Endothelial cell of umbilical vein (primary cell): ENCODE measurements at regions not wholly inside any gene's neighbourhood (a gene's known extent, or its start where the extent isn't known, plus 50 kb on each side); places are given as distances from the start of the nearest gene placed in this dataset.

Experiments used
- BruUV-seq: library from RNA; stranded (reverse); fragments of 400-500 nt; replicated peaks from 2 replicates; lab custom pipeline; 2021; lab: Mats Ljungman, UMichigan
- CTCF ChIA-PET: fragments of 300-600, 350-600 bp; sonication (Branson Sonifier 250); formaldehyde crosslinking; loops from one replicate; lab custom pipeline; 2021; ENCODE audit warnings: antibody characterized with exemption, inconsistent platforms; lab: Charles Lee
- POLR2A ChIA-PET: fragments of 300-600, 350-600 bp; sonication (Branson Sonifier 250); formaldehyde crosslinking; loops from one replicate; lab custom pipeline; 2021; ENCODE audit warnings: antibody characterized with exemption, inconsistent platforms; lab: Charles Lee
- DNase-seq: peaks from one replicate; pipeline ENCODE4 v3.0.0-alpha.2; 2011; ENCODE audit warnings: low read depth, low spot score
- FAIRE-seq: peaks from 2 replicates; lab custom pipeline; 2011; peaks lifted over from hg19 to GRCh38; lab: Jason Lieb, UNC
- H2AFZ ChIP-seq: 2 replicates; pipeline ENCODE4 v1.6.0; 2012; ENCODE audit warnings: low read depth, low read length, control low read depth, inconsistent platforms
- H3K27ac ChIP-seq: 2 replicates; pipeline ENCODE4 v1.5.1; 2011; ENCODE audit warnings: low read depth, mild to moderate bottlenecking, control low read depth, low read length, moderate library complexity; ENCODE audit not compliant: insufficient read depth
- H3K27me3 ChIP-seq, 2 experiments: 2 replicates each; pipeline versions ENCODE4 v1.6.0 to v1.6.1; 2011; ENCODE audit warnings: low read length in 2 of 2, mixed read lengths in 1 of 2; ENCODE audit not compliant: control insufficient read depth in 2 of 2, insufficient read depth in 2 of 2
- H3K36me3 ChIP-seq, 2 experiments: 2 replicates in 1 of 2; 3 replicates in 1 of 2; pipeline ENCODE4 v1.5.1; 2011; ENCODE audit warnings: low read length in 2 of 2, mild to moderate bottlenecking in 1 of 2, moderate library complexity in 1 of 2; ENCODE audit not compliant: control insufficient read depth in 2 of 2, insufficient read depth in 2 of 2; ENCODE audit errors: extremely low read depth in 1 of 2
- H3K4me1 ChIP-seq: 3 replicates; pipeline ENCODE4 v1.5.1; 2011; ENCODE audit warnings: mild to moderate bottlenecking, low read length; ENCODE audit not compliant: control insufficient read depth, insufficient read depth; ENCODE audit errors: extremely low read depth
- H3K4me2 ChIP-seq: 2 replicates; pipeline ENCODE4 v1.6.1; 2011; ENCODE audit warnings: low read length, control low read depth, mixed read lengths; ENCODE audit not compliant: insufficient read depth
- H3K4me3 ChIP-seq, 3 experiments: fragments of 200-600 bp in 1 of 3; sonication (generic), shearing (Covaris generic) in 1 of 3; replicated peaks in 1 of 3; 2 replicates each; pipeline ENCODE4 v1.5.1; 2011 to 2016; ENCODE audit warnings: control low read depth in 3 of 3, low read length in 3 of 3, mild to moderate bottlenecking in 2 of 3, inconsistent platforms in 1 of 3, low read depth in 1 of 3, moderate library complexity in 1 of 3; ENCODE audit not compliant: insufficient read depth in 1 of 3
- H3K79me2 ChIP-seq: 2 replicates; pipeline ENCODE4 v1.6.0; 2012; ENCODE audit warnings: low read length, inconsistent platforms; ENCODE audit not compliant: control insufficient read depth, insufficient read depth
- H3K9ac ChIP-seq: replicated peaks from 2 replicates; pipeline ENCODE3; 2011; ENCODE audit warnings: low read length, control low read depth; ENCODE audit not compliant: insufficient read depth; ENCODE audit errors: extremely low read depth
- H3K9me1 ChIP-seq: replicated peaks from 3 replicates; pipeline ENCODE4 v1.6.0; 2011; ENCODE audit warnings: mild to moderate bottlenecking, low read length; ENCODE audit not compliant: control insufficient read depth, insufficient read depth; ENCODE audit errors: extremely low read depth
- H3K9me3 ChIP-seq: replicated peaks from 2 replicates; pipeline ENCODE4 v1.5.1; 2012; ENCODE audit warnings: low read length, inconsistent platforms; ENCODE audit not compliant: control insufficient read depth, insufficient read depth
- H4K20me1 ChIP-seq: replicated peaks from 2 replicates; pipeline ENCODE3; 2011; ENCODE audit warnings: mild to moderate bottlenecking, low read length; ENCODE audit not compliant: control insufficient read depth, insufficient read depth; ENCODE audit errors: extremely low read depth
- CTCF ChIP-seq, 2 donors: IDR thresholded peaks; 1 replicate in 1 of 2; 2 replicates in 1 of 2; pipeline ENCODE4 v1.5.1; 2011; ENCODE audit warnings: low read length in 2 of 2, mild to moderate bottlenecking in 2 of 2, moderate library complexity in 2 of 2, control low read depth in 1 of 2, inconsistent platforms in 1 of 2, low read depth in 1 of 2; ENCODE audit not compliant: insufficient read depth in 1 of 2; ENCODE audit errors: extremely low read depth in 1 of 2
- EZH2 ChIP-seq: IDR thresholded peaks from 2 replicates; pipeline ENCODE4 v1.6.1; 2012; ENCODE audit warnings: borderline replicate concordance, low read depth, mild to moderate bottlenecking, moderate library complexity, low read length, inconsistent platforms; ENCODE audit not compliant: severe bottlenecking
- FOS ChIP-seq: IDR thresholded peaks from 2 replicates; pipeline ENCODE4 v1.6.1; 2011; ENCODE audit warnings: mild to moderate bottlenecking, low read length, moderate library complexity, borderline replicate concordance; ENCODE audit not compliant: insufficient read depth
- GATA2 ChIP-seq: IDR thresholded peaks from 2 replicates; pipeline ENCODE4 v1.7.0; 2011; ENCODE audit warnings: low read depth, mild to moderate bottlenecking, moderate library complexity, mixed read lengths, low read length; ENCODE audit not compliant: insufficient read length, insufficient read depth
- JUN ChIP-seq: IDR thresholded peaks from 2 replicates; pipeline ENCODE4 v1.6.1; 2011; ENCODE audit warnings: borderline replicate concordance, low read depth; ENCODE audit not compliant: insufficient read length, insufficient read depth
- MAX ChIP-seq: IDR thresholded peaks from 2 replicates; pipeline ENCODE4 v1.6.1; 2011; ENCODE audit not compliant: insufficient read depth, insufficient read length
- MYC ChIP-seq: IDR thresholded peaks from one replicate; pipeline ENCODE4 v1.6.1; 2011; ENCODE audit warnings: mild to moderate bottlenecking, low read depth, low read length
- POLR2A ChIP-seq: IDR thresholded peaks from 2 replicates; pipeline ENCODE4 v1.6.1; 2012; ENCODE audit warnings: low read depth, mild to moderate bottlenecking, control low read depth, low read length
- POLR2AphosphoS5 ChIP-seq: IDR thresholded peaks from 2 replicates; pipeline ENCODE4 v1.6.1; 2012; ENCODE audit warnings: low read depth, mild to moderate bottlenecking, control low read depth, low read length, moderate library complexity; ENCODE audit not compliant: insufficient read depth
- dilution Hi-C: fragments of 300-500 bp; cut with MboI; formaldehyde crosslinking; loops from one replicate; pipeline ENCODE4 v1.15.0; 2019; ENCODE audit warnings: low sequenced_read_pairs; ENCODE audit not compliant: extremely low pct_ligation_motif_present
- intact Hi-C: fragments of 100-400 bp; cut with micrococcal nuclease; formaldehyde crosslinking; loops from one replicate; pipeline ENCODE4 v1.10.0; 2022

GRCh38 chr1:222021129-222021528 is 279.2 kb upstream of the DUSP10 start:
- TF ChIP-seq FOS (no peak), EZH2 (no peak), MYC (no peak), CTCF (IDR thresholded peaks at IDR 0.05; ENCODE audit: extremely low read depth in 1 of 2, insufficient read depth in 1 of 2, low read depth in 1 of 2, low read length in 2 of 2) (no peak), GATA2 (no peak)
- ChIA-PET CTCF (no interaction called here), POLR2A (no interaction called here)
- Histone ChIP-seq H3K27ac (no peak overlapping the region), H3K27me3 (no peaks in the 10 kb centered on the region), H3K4me2 (no peak overlapping the region), H3K9me1 (no peaks in the 10 kb centered on the region), H3K79me2 (no peaks in the 10 kb centered on the region), H4K20me1 (no peaks in the 10 kb centered on the region), H3K4me1 (no peaks in the 10 kb centered on the region), H2AFZ (no peak overlapping the region), H3K4me3 (no peak overlapping the region), H3K36me3 (no peaks in the 10 kb centered on the region), H3K9ac (no peak overlapping the region), H3K9me3 (no peaks in the 10 kb centered on the region)
- dilution Hi-C loops: no loop called here
- DNase-seq: no peak
- FAIRE-seq: no peak
- BruUV-seq: no TSS peak
- intact Hi-C loops: no loop called here

GRCh38 chr1:222020553-222020952 is 278.7 kb upstream of the DUSP10 start:
- FAIRE-seq (no peak), DNase-seq (no peak)
- no peaks in the 10 kb centered on the region for H3K27me3 ChIP-seq
- dilution Hi-C loops: no loop called here
- H3K9me3 ChIP-seq: no peaks in the 10 kb centered on the region
- no peaks in the 10 kb centered on the region for H3K79me2 ChIP-seq
- no peaks in the 10 kb centered on the region for H3K36me3 ChIP-seq
- no peaks in the 10 kb centered on the region for H4K20me1 ChIP-seq
- H3K4me3 ChIP-seq: no peak overlapping the region
- ChIA-PET CTCF (no interaction called here), POLR2A (no interaction called here)
- no peak overlapping the region for H3K4me2 ChIP-seq
- H3K27ac ChIP-seq: no peak overlapping the region
- BruUV-seq: no TSS peak
- no peak overlapping the region for H3K9ac ChIP-seq
- H2AFZ ChIP-seq: no peak overlapping the region
- H3K4me1 ChIP-seq: no peaks in the 10 kb centered on the region
- intact Hi-C loops: no loop called here
- H3K9me1 ChIP-seq: no peaks in the 10 kb centered on the region
- no peak for TF ChIP-seq CTCF (IDR thresholded peaks at IDR 0.05; ENCODE audit: extremely low read depth in 1 of 2, insufficient read depth in 1 of 2, low read depth in 1 of 2, low read length in 2 of 2)
- no peak for TF ChIP-seq GATA2
- TF ChIP-seq EZH2: no peak
- no peak for TF ChIP-seq MYC
- TF ChIP-seq POLR2AphosphoS5: no peak
- TF ChIP-seq JUN: no peak
- TF ChIP-seq FOS: no peak
- no peak for TF ChIP-seq MAX
- no peak for TF ChIP-seq POLR2A
